Calu3 (cell line): ENCODE measurements at regions not wholly inside any gene's neighbourhood (a gene's known extent, or its start where the extent isn't known, plus 50 kb on each side); places are given as distances from the start of the nearest gene placed in this dataset.
"Not testable (repeated sequence)": the region's sequence is repeated elsewhere in the genome, so short reads cannot be mapped to it uniquely, and the experiment has no call there.

Experiments used
- BruUV-seq: library from RNA; stranded (reverse); fragments of 400-500 nt; replicated peaks from 2 replicates; lab custom pipeline; 2021; lab: Mats Ljungman, UMichigan
- CTCF ChIA-PET: fragments of 300-600 bp; sonication (Branson Sonifier 250); formaldehyde crosslinking; loops from one replicate; lab custom pipeline; 2022; ENCODE audit warnings: antibody characterized with exemption; lab: Charles Lee
- DNase-seq: peaks from one replicate; pipeline ENCODE4 v3.0.0; 2022
- H3K27ac Mint-ChIP-seq: one replicate; pipeline ENCODE4 v1.8.0; 2022; ENCODE audit warnings: mixed read lengths; ENCODE audit not compliant: unreplicated experiment
- H3K27me3 Mint-ChIP-seq: one replicate; pipeline ENCODE4 v1.8.0; 2022; ENCODE audit warnings: mixed read lengths; ENCODE audit not compliant: unreplicated experiment
- H3K36me3 Mint-ChIP-seq: one replicate; pipeline ENCODE4 v1.8.0; 2022; ENCODE audit warnings: mild to moderate bottlenecking, moderate library complexity, mixed read lengths; ENCODE audit not compliant: insufficient read depth, unreplicated experiment
- H3K4me1 Mint-ChIP-seq: one replicate; pipeline ENCODE4 v1.8.0; 2022; ENCODE audit warnings: mild to moderate bottlenecking, low read depth, mixed read lengths; ENCODE audit not compliant: unreplicated experiment
- H3K4me3 Mint-ChIP-seq: one replicate; pipeline ENCODE4 v1.8.0; 2022; ENCODE audit warnings: mild to moderate bottlenecking, low read depth, moderate library complexity, mixed read lengths; ENCODE audit not compliant: unreplicated experiment
- H3K9me3 Mint-ChIP-seq: one replicate; pipeline ENCODE4 v1.8.0; 2022; ENCODE audit warnings: low read depth, mixed read lengths; ENCODE audit not compliant: unreplicated experiment
- CTCF ChIP-seq: fragments of 200-600 bp; IDR thresholded peaks from one replicate; pipeline ENCODE4 v1.8.0; 2022; ENCODE audit warnings: antibody characterized with exemption; ENCODE audit not compliant: unreplicated experiment
- intact Hi-C: fragments of 100-400 bp; cut with micrococcal nuclease; formaldehyde crosslinking; loops from one replicate; pipeline ENCODE4 v1.10.0; 2022; ENCODE audit not compliant: unreplicated experiment

- no peak overlapping the region for H3K4me3 Mint-ChIP-seq
- TF ChIP-seq CTCF, result no peak
- H3K27me3 Mint-ChIP-seq, result no peaks in the 10 kb centered on the region
- H3K9me3 Mint-ChIP-seq, result peaks cover 2% of the 10 kb centered on the region
- BruUV-seq, result no TSS peak
- DNase-seq, result no peak
- peaks cover 21% of the 10 kb centered on the region for H3K4me1 Mint-ChIP-seq
- intact Hi-C loops, result no loop called here
- CTCF ChIA-PET, result no interaction called here
- H3K27ac Mint-ChIP-seq, result no peak overlapping the region
- H3K36me3 Mint-ChIP-seq, result peaks cover 6% of the 10 kb centered on the region
Measured at GRCh38 chr10:17523246-17523753, 68.9 kb upstream of the ST8SIA6 start.

- H3K4me1 Mint-ChIP-seq, result peaks cover 10% of the 10 kb centered on the region
- H3K36me3 Mint-ChIP-seq, H3K27me3 Mint-ChIP-seq, intact Hi-C loops, CTCF ChIA-PET, H3K9me3 Mint-ChIP-seq, H3K4me3 Mint-ChIP-seq, H3K27ac Mint-ChIP-seq, BruUV-seq, DNase-seq: not testable (repeated sequence)
Measured at GRCh38 chr10:17522269-17522668, 67.9 kb upstream of the ST8SIA6 start.

- Mint-ChIP-seq H3K4me3 (no peak overlapping the region), H3K27me3 (no peaks in the 10 kb centered on the region), H3K4me1 (no peaks in the 10 kb centered on the region), H3K27ac (no peak overlapping the region), H3K9me3 (no peaks in the 10 kb centered on the region), H3K36me3 (no peaks in the 10 kb centered on the region)
- DNase-seq, result no peak
- intact Hi-C loops, result no loop called here
- CTCF ChIA-PET, result no interaction called here
- no TSS peak for BruUV-seq
- no peak for TF ChIP-seq CTCF
Measured at GRCh38 chr10:17519457-17519856, 65.1 kb upstream of the ST8SIA6 start.

DNA sequence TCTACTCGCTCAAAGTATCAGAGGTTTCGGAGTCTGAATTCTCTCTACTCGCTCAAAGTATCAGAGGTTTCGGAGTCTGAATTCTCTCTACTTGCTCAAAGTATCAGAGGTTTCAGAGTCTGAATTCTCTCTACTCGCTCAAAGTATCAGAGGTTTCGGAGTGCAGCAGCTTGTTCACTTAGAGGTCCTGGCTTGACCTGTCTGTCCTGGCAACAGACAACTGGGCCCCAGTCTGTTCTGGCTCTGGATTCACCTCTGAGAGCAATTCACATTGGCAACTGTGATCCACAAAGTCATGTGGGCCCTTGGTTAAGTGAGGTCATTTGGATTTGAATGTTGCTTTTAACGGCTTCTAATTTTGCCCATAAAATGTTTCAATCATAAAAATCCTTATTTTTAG, 63.9 kb upstream of the ST8SIA6 start:
- TF ChIP-seq CTCF, result no peak
- no peak overlapping the region for H3K27ac Mint-ChIP-seq
- H3K27me3 Mint-ChIP-seq, result no peaks in the 10 kb centered on the region
- H3K4me1 Mint-ChIP-seq, result no peaks in the 10 kb centered on the region
- BruUV-seq, result no TSS peak
- no peaks in the 10 kb centered on the region for H3K36me3 Mint-ChIP-seq
- no peaks in the 10 kb centered on the region for H3K9me3 Mint-ChIP-seq
- DNase-seq, result no peak
- CTCF ChIA-PET, result no interaction called here
- intact Hi-C loops, result no loop called here
- no peak overlapping the region for H3K4me3 Mint-ChIP-seq

DNA sequence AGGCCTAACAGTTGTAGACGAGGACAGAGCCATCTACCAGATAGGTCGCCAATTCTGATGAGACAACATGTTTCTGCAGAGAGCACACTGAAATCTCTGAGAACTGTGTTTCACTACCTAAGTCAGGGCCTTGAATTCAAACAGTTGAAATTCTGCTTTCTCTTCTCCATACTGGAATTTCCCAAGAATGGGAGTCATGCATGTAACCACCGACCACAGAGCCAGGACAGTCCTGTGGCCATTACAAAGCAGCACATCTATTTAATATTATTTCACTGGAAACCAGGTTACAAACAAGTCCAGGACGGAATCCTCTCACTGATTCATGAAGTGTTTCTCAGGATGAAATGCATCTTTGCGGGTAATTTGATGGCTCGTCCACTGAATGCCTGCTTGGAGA, 62.0 kb upstream of the ST8SIA6 start:
- no peak overlapping the region for H3K27ac Mint-ChIP-seq
- BruUV-seq, result no TSS peak
- no peaks in the 10 kb centered on the region for H3K27me3 Mint-ChIP-seq
- no peak overlapping the region for H3K4me3 Mint-ChIP-seq
- TF ChIP-seq CTCF, result no peak
- H3K9me3 Mint-ChIP-seq, result no peaks in the 10 kb centered on the region
- CTCF ChIA-PET, result no interaction called here
- intact Hi-C loops, result no loop called here
- H3K36me3 Mint-ChIP-seq, result no peaks in the 10 kb centered on the region
- DNase-seq, result no peak
- peaks cover 13% of the 10 kb centered on the region for H3K4me1 Mint-ChIP-seq
